Adipocyte (in vitro differentiated cells): ENCODE measurements at regions not wholly inside any gene's neighbourhood (a gene's known extent, or its start where the extent isn't known, plus 50 kb on each side); places are given as distances from the start of the nearest gene placed in this dataset.

Source experiments
- DNase-seq: peaks from one replicate; pipeline ENCODE4 v3.0.0-alpha.2; 2015; ENCODE audit warnings: low read depth
- H3K27me3 ChIP-seq: replicated peaks from 2 replicates; pipeline ENCODE4 v1.7.0; 2013; ENCODE audit warnings: mild to moderate bottlenecking, low read length, moderate library complexity; ENCODE audit not compliant: control insufficient read depth, insufficient read depth
- H3K36me3 ChIP-seq: 2 replicates; pipeline ENCODE4 v1.7.0; 2013; ENCODE audit warnings: low read length, mild to moderate bottlenecking, moderate library complexity; ENCODE audit not compliant: control insufficient read depth, insufficient read depth, severe bottlenecking
- H3K4me1 ChIP-seq: 2 replicates; pipeline ENCODE4 v1.7.0; 2013; ENCODE audit warnings: mild to moderate bottlenecking, low read length, moderate library complexity; ENCODE audit not compliant: control insufficient read depth, insufficient read depth
- H3K4me3 ChIP-seq: 2 replicates; pipeline ENCODE4 v1.7.0; 2013; ENCODE audit warnings: mild to moderate bottlenecking, low read length, moderate library complexity
- H3K9ac ChIP-seq: 2 replicates; pipeline ENCODE4 v1.7.0; 2013; ENCODE audit warnings: mild to moderate bottlenecking, low read length, moderate library complexity
- H3K9me3 ChIP-seq: 2 replicates; pipeline ENCODE4 v1.7.0; 2013; ENCODE audit warnings: mild to moderate bottlenecking, low read length, moderate library complexity; ENCODE audit not compliant: control insufficient read depth

DNA sequence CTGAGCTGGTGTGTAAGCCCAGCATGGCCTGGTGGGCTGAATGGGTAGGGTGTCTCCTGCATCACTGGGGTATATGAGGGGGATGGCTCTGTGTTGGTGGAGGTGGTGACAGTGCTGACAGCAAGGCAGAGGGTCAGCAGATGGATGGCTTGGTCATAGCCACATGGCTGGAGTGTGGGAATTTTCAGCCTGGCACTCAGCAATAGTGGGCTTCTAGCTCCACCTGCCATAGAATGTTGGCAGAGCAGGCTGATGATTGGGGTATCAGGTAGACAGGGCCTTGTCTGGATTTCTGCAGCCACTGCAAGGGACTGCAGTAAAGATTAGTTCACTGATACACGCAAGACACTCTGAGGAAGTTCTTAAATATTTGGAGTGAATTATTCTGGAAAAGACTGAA, 137.5 kb upstream of the BACH2 start:
- Histone ChIP-seq H3K27me3 (no peaks in the 10 kb centered on the region), H3K9me3 (peaks cover 21% of the 10 kb centered on the region), H3K36me3 (no peaks in the 10 kb centered on the region), H3K9ac (no peak overlapping the region), H3K4me1 (no peaks in the 10 kb centered on the region), H3K4me3 (no peak overlapping the region)
- DNase-seq, result no peak

DNA sequence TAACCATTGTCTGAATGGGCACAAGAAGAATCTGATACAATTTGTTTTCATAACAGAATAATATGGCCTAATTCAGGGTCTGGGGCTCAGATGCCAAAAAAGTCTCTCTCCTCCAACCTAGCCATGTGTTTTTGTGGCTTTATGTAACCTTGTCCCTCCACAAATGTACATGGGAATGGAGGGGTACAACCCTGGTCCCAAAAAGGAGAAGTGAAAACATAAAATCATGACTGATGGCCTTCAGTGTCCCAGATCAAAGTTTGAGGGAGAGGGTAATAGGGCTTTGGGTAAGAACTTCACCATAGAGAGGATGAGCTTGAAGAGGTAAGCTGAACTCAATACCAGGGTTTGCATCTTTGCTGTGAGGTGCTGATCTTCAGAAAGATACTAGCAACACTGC, 136.3 kb upstream of the BACH2 start:
- Histone ChIP-seq H3K4me1 (no peaks in the 10 kb centered on the region), H3K36me3 (no peaks in the 10 kb centered on the region), H3K9me3 (peaks cover 23% of the 10 kb centered on the region), H3K27me3 (no peaks in the 10 kb centered on the region), H3K9ac (no peak overlapping the region), H3K4me3 (no peak overlapping the region)
- no peak for DNase-seq

DNA sequence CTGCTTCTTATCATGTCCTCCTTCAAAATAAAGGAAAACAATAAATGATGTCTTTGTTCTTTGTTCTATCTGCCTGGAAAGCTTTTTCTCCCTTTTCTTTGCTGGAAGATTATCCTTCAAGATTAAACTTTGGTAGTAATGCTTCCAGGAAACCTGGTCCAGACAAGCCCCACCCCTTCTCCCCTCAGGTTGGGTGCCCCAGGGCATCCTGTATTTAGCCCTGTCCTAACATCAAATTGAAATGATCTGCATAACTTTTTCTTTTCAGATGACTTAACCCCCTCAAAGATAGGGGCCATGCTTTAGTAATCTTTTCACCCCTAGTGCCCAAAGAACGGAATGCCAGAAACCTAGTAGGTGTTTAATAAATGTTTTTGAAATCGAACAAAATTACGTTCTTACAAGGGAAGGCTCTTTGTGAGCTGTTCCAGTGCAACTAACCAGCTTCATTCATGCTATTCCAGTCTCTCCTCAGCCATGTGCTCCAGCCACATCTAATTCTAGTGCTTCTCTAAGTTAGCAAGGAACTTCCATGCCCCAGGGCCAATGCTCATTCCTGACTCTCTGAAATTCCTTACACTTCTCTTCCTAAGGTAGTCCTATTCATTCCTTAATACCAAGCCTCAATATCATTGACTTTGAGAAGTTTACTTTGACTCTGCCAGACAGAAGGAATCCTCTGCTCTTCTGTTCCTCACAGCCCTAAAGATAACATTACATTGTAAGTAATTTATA, 135.6 kb upstream of the BACH2 start:
- no peak for DNase-seq
- H3K36me3 ChIP-seq, result no peaks in the 10 kb centered on the region
- H3K9me3 ChIP-seq, result peaks cover 23% of the 10 kb centered on the region
- no peak overlapping the region for H3K4me3 ChIP-seq
- no peaks in the 10 kb centered on the region for H3K4me1 ChIP-seq
- no peak overlapping the region for H3K9ac ChIP-seq
- no peaks in the 10 kb centered on the region for H3K27me3 ChIP-seq

DNA sequence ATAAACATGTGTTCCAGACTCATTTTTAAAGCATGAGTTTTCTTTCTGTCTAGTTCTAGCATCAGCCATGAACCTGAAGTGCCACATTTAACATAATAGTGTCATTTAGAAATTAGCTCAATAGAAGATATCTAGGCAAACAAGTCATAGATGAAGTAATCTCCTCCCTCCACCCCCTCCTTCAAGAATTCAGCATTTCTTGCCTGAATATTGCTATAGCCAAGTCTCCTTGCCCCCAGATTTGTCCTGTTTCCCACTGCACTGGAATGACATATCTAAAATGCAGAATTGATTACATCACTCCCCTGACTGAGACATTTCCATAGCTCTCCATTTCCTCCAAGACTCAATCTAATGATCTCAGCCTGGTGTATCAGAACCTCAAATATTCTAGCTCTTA, 134.9 kb upstream of the BACH2 start:
- H3K4me3 ChIP-seq, result no peak overlapping the region
- no peaks in the 10 kb centered on the region for H3K36me3 ChIP-seq
- peaks cover 23% of the 10 kb centered on the region for H3K9me3 ChIP-seq
- no peak overlapping the region for H3K9ac ChIP-seq
- no peaks in the 10 kb centered on the region for H3K4me1 ChIP-seq
- no peak for DNase-seq
- H3K27me3 ChIP-seq, result no peaks in the 10 kb centered on the region

DNA sequence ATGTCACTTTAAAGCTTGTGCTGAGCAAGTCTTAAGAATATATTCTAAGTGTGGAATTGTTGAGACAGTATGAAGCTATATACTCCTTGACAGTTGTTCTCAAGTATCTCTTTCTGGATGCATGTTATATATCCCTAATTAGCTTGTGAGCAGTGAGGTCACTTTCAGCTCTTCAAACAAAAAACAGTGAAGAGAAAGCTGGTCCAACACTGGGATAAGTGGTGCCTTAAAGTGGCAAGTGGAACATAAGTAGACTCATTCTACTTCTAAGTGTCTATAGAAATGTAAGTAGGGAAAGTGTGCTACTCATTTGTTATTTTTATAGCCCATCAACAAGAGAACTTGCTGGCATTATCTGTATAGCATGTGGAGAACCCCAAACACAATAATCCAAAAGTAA, 133.1 kb upstream of the BACH2 start:
- DNase-seq, result no peak
- Histone ChIP-seq H3K4me3 (no peak overlapping the region), H3K9me3 (peaks cover 23% of the 10 kb centered on the region), H3K4me1 (no peaks in the 10 kb centered on the region), H3K9ac (no peak overlapping the region), H3K27me3 (no peaks in the 10 kb centered on the region), H3K36me3 (no peaks in the 10 kb centered on the region)

DNA sequence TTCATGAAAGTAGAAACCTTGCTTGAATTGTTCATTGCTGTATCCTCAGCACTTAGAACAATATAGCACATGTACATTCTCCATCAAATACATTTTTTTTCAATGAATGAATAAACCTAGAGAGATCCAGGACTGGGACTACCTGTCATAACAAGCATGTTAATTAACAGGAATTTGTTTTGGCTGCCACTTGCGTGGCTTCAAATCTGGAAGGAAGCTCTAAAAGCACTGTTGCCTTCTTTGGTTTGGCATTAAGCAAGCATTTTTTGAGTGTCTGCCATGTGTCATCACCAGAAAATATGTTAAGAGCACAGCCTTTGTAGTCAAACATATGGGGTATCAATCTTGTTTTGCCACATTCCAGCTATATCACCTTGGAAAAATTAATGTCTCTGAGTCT, 131.9 kb upstream of the BACH2 start:
- no peaks in the 10 kb centered on the region for H3K4me1 ChIP-seq

DNA sequence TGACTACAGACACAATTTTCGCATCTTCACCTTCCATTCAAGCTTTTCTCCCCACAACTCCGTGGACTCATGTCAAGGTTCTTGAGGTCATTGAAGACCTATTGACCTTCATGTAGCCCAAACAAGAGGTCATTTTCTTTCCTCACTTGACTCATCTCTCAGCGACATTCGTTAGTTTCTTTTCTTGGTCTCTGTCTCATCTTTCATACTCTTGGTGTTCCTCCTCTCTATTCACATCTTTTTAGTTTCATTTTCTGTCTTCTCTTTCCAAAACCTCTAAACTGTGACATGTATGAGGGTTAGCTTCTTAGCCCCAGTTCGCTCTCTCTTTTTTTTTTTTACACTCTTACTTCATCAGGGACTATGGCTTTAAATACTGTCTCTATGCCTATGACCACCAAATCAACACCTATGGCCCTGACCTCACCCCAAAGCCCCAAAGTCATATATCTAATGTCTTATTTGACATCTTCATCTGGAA, 128.6 kb upstream of the BACH2 start:
- no peaks in the 10 kb centered on the region for H3K36me3 ChIP-seq
- peaks cover 5% of the 10 kb centered on the region for H3K27me3 ChIP-seq
- no peaks in the 10 kb centered on the region for H3K4me1 ChIP-seq
- no peak overlapping the region for H3K4me3 ChIP-seq
- no peak overlapping the region for H3K9ac ChIP-seq
- H3K9me3 ChIP-seq, result peaks cover 20% of the 10 kb centered on the region
- no peak for DNase-seq

More for the DNA sequence above, 131.9 kb upstream of the BACH2 start:
- no peak for DNase-seq
- Histone ChIP-seq H3K9ac (no peak overlapping the region), H3K36me3 (no peaks in the 10 kb centered on the region), H3K9me3 (peaks cover 24% of the 10 kb centered on the region), H3K4me3 (no peak overlapping the region), H3K27me3 (no peaks in the 10 kb centered on the region)

DNA sequence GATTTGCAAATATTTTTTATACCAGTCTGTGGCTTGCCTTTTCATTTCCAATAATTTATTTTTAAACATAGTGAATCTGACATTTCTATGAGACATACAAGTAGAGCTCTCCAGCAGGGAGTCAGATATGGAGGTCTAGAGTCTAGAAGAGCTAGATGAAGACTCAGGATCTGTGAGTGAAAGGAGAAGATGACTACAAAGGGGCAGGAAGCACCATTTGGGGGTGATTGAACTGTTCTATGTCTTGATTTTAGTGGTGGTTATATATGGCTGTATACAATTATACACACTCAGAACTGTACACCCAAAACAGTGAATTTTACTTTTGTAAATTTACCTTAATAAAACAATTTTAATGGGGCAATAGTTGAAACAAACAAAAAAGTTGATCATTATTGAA, 127.9 kb upstream of the BACH2 start:
- Histone ChIP-seq H3K27me3 (peaks cover 6% of the 10 kb centered on the region), H3K4me3 (no peak overlapping the region), H3K36me3 (no peaks in the 10 kb centered on the region), H3K9ac (no peak overlapping the region), H3K9me3 (peaks cover 13% of the 10 kb centered on the region), H3K4me1 (no peaks in the 10 kb centered on the region)
- no peak for DNase-seq

DNA sequence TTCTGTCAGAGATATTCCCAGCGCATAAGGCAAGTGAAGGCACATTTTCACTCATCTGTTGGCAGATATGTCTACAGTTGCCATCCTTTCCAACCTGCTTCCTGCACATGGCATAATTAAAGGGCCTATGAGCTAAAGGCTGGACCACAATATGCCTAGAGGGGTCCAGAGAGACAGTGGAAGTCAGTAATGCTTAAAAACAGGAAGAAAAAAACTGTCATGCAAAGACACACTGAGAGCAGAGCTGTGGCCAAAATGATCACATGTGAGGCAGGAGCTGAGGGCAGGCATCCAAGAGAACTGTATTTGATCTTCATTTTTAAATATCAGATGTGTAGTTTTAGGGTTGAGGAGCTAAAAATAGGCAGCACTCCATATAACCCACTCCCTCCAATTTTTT, 125.0 kb upstream of the BACH2 start:
- no peak overlapping the region for H3K9ac ChIP-seq
- H3K36me3 ChIP-seq, result no peaks in the 10 kb centered on the region
- no peak for DNase-seq
- H3K27me3 ChIP-seq, result peaks cover 6% of the 10 kb centered on the region
- H3K9me3 ChIP-seq, result peaks cover 8% of the 10 kb centered on the region
- no peaks in the 10 kb centered on the region for H3K4me1 ChIP-seq
- no peak overlapping the region for H3K4me3 ChIP-seq

DNA sequence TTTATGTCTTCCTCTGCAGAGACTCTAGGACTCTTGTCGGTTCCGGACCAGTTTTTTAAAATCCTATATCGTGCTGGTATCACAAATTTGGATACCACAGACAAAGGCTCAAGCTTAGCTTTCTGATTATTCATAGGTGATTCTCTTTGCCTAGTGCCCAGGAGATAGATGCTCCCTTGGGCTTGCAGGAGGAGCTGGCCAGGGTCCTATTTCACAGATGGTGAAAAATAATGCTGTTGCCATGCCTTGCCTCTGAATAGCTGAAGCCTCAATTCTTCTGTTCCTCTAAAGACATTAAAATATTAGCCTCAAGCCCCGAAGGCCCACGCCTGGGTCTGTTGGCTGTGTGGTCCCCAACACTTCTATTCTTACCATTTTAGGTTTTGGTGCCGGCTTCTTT, 123.9 kb upstream of the BACH2 start:
- H3K9ac ChIP-seq, result no peak overlapping the region
- H3K4me1 ChIP-seq, result no peaks in the 10 kb centered on the region
- DNase-seq, result no peak
- H3K4me3 ChIP-seq, result no peak overlapping the region
- peaks cover 6% of the 10 kb centered on the region for H3K27me3 ChIP-seq
- no peaks in the 10 kb centered on the region for H3K36me3 ChIP-seq
- H3K9me3 ChIP-seq, result peaks cover 8% of the 10 kb centered on the region

DNA sequence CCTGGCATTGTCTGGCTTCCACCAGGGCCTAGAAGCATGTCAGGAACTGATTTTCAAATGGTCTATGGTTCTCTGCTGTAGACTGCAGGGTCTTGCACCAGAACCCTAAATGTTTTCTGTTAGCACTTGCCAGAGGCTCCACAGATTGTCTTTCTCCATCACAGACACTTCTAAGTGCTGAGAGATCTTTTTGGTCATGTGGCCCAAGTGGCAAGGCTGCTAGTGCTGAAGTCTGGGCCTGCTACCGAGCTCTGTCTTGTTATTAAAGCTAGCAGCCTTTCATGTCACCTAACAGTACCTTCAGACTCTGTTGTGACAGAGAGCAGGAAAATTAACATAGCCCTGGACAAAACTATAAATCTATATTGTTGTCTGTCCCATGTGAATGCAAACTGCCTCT, 120.7 kb upstream of the BACH2 start:
- Histone ChIP-seq H3K4me1 (peaks cover 5% of the 10 kb centered on the region), H3K4me3 (no peak overlapping the region), H3K36me3 (no peaks in the 10 kb centered on the region), H3K9ac (no peak overlapping the region), H3K9me3 (no peaks in the 10 kb centered on the region), H3K27me3 (peaks cover 13% of the 10 kb centered on the region)
- DNase-seq, result no peak

DNA sequence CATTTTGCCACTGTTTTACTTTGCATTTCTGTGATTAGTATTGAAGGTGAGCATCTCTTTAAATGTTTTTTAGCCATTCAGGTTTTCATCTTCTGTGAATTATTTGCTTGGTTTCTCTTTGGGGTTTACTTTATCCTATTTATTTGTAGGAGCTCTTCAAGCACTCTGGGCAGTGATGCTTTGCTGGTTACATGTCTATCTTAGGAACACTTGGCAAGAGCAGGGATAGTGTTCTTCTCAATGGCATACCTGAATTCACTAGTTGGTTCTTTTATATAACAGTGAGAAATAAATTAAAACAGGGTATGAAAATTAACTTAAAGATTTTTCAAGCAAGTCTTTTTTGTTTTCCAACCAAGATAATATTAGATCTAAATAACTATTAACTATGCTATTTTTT, 119.7 kb upstream of the BACH2 start:
- no peak for DNase-seq
- no peak overlapping the region for H3K9ac ChIP-seq
- no peak overlapping the region for H3K4me3 ChIP-seq
- no peaks in the 10 kb centered on the region for H3K9me3 ChIP-seq
- peaks cover 5% of the 10 kb centered on the region for H3K4me1 ChIP-seq
- H3K36me3 ChIP-seq, result no peaks in the 10 kb centered on the region
- H3K27me3 ChIP-seq, result peaks cover 13% of the 10 kb centered on the region
